ENCODE measurements at regions not wholly inside any gene's neighbourhood (a gene's known extent, or its start where the extent isn't known, plus 50 kb on each side); places are given as distances from the start of the nearest gene placed in this dataset.

GRCh38 chr1:14440166-14440565 is 158.3 kb upstream of the KAZN start:
- no peak for DNase-seq (ENCODE audit: low read depth, low spot score)

DNA sequence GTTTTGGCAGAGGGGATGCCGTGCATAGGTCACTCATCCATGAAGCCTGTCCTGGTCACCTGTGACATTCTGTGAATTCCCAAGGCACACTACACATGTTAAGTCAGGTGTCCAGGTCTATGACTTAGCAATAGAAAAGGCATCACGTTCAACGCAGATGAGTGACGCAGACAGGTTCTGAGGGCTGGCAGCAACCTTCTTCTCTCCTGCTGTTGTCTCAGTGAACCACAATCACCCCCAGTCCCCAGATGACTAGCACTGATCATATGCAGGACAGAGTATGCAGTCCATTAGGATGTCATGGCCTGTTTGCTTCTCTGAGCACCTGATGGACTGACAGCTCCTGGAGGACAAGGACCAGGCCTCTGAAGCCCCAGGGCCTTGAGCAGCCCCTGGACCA is 157.8 kb upstream of the KAZN start:
- no peak for DNase-seq (ENCODE audit: low read depth, low spot score)

DNA sequence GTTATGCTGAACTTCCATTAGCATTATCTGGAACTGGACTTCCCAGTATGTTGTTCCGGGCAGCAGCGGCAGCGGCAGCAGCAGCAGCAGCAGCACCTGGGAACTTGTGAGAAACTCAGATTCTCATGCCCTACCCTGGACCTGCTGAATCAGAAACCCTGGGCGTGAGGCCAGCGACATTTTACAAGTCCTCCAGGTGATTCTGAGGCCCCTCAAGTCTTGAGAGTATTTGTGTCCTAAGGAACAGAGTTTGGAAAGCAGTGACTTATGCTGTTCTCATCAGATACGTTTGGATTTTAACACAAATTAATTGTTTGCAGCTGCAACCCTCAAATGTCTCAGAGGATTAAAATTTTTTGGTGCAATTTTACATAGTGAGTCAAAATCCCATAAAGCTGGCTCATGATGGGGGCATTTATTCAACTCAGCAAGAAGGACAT is 157.2 kb upstream of the KAZN start:
- no peak for DNase-seq (ENCODE audit: low read depth, low spot score)

DNA sequence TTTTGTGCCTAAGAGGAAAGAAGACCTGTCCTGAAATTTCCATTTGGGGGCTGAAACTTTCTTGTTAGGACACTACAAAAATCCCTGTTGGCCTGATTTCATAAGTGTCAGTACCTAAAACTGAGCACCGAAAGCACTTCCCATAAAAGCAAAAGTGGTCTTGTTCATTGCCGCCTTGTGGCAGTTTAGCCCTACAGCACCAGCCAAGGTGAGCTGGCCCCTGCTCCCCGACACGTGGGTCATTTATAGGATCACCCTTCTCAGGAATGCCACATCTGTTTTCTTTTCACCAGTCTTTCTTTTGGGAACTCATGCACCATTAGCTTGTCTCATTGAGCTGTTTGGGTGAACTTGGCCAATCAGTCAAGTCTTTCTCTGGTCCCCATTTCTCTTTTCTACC is 155.8 kb upstream of the KAZN start:
- no peak for DNase-seq (ENCODE audit: low read depth, low spot score)

- DNase-seq (ENCODE audit: low read depth, low spot score) = no peak
These were observed 155.2 kb upstream of the KAZN start for GRCh38 chr1:14443164-14443787.

DNA sequence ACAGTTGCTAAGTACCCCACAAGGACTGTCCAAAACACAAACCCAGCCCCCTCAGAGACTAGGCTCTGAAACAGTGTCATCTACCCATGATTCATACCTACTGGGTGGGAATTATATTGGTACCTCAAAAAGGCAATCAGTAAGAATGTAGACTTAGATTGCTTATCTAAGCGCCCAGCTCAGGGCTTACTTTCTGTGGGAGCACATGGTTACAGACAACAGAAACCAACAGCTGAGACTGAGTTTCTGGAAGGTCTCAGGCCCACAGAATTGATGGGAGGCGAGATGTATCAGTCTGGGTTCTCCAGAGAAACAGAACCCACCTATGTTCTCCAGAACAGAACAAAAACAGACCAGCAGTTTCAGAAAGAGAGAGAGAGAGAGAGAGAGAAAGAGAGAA is 147.3 kb upstream of the KAZN start:
- DNase-seq (ENCODE audit: low read depth, low spot score) = no peak

- DNase-seq (ENCODE audit: low read depth, low spot score) = no peak
These were observed 145.9 kb upstream of the KAZN start for GRCh38 chr1:14452551-14452950.

- DNase-seq (ENCODE audit: low read depth, low spot score) = no peak
These were observed 138.3 kb upstream of the KAZN start for GRCh38 chr1:14460173-14460572.

DNA sequence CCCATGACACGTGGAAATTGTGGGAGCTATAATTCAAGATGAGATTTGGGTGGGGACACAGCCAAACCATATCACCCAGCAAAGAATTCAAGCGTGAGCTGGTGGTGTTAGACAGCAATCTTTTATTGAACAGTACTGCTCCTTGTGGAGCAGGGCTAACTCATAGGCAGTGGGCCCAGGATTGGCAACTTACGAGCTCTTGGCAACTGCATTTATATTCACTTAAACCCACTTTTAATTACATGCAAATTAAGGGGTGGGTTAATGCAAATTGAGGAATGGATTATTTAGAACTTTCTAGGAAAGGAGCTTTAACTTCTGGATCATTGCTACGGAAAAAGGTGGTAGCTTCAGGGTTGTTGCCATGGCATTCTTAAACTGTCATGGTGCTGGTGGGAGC is 135.6 kb upstream of the KAZN start:
- DNase-seq (ENCODE audit: low read depth, low spot score) = no peak

DNA sequence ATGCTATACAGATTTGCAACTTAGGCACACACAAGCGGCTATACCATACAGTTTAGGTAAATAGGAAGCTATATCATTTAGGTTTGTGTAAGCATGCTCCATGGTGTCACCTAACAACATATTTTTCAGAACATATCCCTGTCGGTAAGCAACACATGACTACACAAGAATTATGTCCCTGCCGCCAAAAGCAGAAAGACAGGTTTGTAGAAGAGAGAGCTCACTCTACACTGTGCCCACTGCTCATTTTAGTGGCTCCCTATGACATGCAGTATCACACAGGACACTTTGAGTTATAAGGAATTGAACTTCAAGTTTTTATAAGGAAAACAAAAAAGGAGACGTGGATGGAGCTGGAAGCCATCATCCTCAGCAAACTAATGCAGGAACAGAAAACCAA is 132.5 kb upstream of the KAZN start:
- no peak for DNase-seq (ENCODE audit: low read depth, low spot score)

- DNase-seq (ENCODE audit: low read depth, low spot score) = no peak
These were observed 131.4 kb upstream of the KAZN start for GRCh38 chr1:14467112-14467511.

DNA sequence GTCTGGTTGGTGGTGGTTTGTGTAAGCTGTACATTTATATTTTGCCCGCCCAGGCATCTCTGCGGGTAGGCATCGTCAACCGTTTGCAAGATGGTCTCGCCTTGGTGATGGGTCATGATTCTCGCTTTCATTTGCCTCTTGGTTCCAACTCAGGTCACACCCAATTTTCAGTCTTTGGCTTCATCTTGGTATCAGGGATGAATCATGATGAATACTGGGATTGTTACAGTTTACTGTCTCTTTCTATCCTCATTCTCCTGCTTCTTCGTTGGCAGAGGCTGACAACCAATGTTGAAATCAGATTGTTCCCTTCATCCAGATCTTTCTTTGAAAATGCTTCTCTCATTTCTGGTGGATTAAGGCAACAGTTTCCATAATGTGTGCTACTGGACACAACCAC is 129.7 kb upstream of the KAZN start:
- DNase-seq (ENCODE audit: low read depth, low spot score) = no peak

GRCh38 chr1:14470802-14471201 is 127.7 kb upstream of the KAZN start:
- no peak for DNase-seq (ENCODE audit: low read depth, low spot score)

DNA sequence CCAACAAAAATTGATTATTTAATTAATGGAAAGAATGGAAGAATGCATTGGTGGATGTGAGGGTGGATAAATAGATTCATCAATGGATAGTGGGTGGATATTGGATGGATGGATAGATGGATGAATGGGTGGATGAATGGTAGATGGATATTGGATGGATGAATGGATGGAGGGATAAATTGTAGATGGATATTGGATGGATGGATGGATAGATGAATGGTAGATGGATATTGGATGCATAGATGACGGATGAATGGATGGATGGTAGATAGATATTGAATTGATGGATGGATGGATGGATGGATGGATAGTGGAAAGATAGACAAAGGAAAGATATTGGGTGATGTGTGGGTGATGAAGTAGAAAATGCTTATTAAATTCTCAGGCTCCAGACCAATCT is 123.6 kb upstream of the KAZN start:
- DNase-seq (ENCODE audit: low read depth, low spot score) = no peak

- no peak for DNase-seq (ENCODE audit: low read depth, low spot score)
These were observed 122.1 kb upstream of the KAZN start for GRCh38 chr1:14476170-14476955.

DNA sequence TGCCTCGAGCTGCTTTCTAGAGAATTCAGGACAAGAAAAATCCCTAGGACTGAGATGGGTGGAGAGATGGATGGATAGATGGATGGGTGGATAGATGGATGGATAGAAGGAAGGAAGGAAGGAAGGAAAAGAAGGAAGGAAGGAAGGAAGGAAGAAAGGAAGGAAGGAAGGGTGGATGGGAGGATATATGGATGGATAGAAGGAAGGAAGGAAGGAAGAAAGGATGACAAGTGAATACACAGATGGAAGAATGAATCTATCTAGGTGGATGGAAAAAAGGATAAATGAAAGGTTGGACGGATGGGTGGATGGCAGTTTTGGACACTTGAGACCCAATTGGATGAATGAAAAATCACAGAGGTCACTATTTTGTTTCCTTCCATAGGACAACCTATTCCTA is 120.4 kb upstream of the KAZN start:
- DNase-seq (ENCODE audit: low read depth, low spot score) = no peak

DNA sequence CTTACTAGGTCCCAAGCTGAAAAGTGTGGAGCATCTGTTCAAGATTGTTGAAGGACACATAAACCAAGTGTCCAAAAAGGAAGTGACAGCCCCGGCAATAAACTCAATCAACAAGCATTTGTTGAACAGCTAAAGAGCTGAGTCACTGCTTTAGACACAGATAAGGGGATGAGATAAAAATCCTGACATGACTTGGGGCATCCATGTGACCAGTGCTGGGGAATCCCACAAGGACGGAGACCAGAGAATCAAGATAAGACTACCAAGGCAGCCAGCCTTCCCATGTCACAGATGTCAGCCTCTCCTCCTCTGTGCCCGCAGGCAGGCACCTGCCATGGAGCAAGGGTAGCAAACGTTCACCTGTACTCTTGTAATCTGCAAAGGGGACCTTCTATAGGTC is 118.6 kb upstream of the KAZN start:
- no peak for DNase-seq (ENCODE audit: low read depth, low spot score)

DNA sequence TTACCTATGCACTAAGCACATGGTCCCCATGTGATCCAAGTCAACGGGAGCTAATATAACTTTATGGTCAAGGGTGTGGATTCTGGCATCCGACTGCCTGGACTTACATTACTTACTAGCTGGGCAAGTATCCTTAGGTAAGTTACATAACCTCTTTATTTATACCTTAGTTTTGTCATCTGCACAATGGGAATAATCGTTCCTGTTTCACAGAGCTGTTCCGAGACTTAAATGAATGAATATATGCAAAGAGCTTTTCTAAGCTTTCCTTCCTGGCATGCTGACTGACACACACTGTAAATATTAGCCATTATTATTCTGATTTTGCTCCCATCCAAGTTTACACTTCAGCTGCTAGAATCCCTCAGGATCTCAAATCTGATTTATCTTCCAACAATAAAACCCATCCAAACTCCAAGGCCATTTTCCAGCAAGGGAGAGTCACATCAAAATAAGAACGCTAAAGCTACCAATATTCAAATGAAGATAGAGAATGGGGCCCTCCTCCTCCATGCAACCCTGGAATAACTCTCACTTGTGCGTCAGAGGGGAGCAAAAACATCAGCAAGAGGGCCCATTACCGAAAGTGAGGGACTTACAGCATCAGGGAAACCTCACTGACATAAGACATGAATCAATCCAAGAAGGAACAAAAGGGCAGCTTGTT is 115.6 kb upstream of the KAZN start:
- no peak for DNase-seq (ENCODE audit: low read depth, low spot score)

DNA sequence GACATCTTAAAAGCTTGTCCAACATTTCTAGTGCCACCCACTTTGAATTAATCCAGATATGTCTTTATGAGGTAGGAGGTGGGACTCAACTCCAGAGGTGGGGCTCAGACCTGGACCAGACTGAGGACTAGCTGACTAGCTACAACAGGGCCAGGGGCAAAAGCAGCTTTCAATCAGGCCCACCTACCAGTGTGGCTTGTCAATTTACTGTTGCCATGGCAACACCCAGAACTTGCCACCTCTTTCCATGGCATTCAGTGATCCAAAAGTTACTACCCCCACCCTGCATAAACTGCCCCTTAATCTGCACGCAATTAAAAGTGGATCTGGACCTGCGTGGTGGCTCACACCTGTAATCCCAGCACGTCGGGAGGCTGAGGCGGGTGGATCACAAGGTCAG is 113.2 kb upstream of the KAZN start:
- no peak for DNase-seq (ENCODE audit: low read depth, low spot score)

GRCh38 chr1:14486401-14487201 is 111.9 kb upstream of the KAZN start:
- DNase-seq (ENCODE audit: low read depth, low spot score) = no peak

GRCh38 chr1:14487671-14488070 is 110.8 kb upstream of the KAZN start:
- DNase-seq (ENCODE audit: low read depth, low spot score) = no peak

- no peak for DNase-seq (ENCODE audit: low read depth, low spot score)
These were observed 103.6 kb upstream of the KAZN start for GRCh38 chr1:14494911-14495310.
